IgD-negative memory B cell (primary cell): ENCODE measurements at regions not wholly inside any gene's neighbourhood (a gene's known extent, or its start where the extent isn't known, plus 50 kb on each side); places are given as distances from the start of the nearest gene placed in this dataset.

Experiments
- H3K27ac Mint-ChIP-seq, 3 donors: one replicate each; pipeline ENCODE4 v1.8.0; 2020 to 2022; ENCODE audit warnings: mild to moderate bottlenecking in 3 of 3, mixed read lengths in 3 of 3, moderate library complexity in 1 of 3
- H3K27me3 Mint-ChIP-seq: one replicate; pipeline ENCODE4 v1.8.0; 2021; ENCODE audit warnings: mixed read lengths
- H3K36me3 Mint-ChIP-seq: one replicate; pipeline ENCODE4 v1.8.0; 2020; ENCODE audit warnings: mild to moderate bottlenecking, mixed read lengths
- H3K4me1 Mint-ChIP-seq, 3 donors: one replicate each; pipeline ENCODE4 v1.8.0; 2020 to 2022; ENCODE audit warnings: mixed read lengths in 3 of 3, mild to moderate bottlenecking in 1 of 3
- H3K4me3 Mint-ChIP-seq, 4 donors: one replicate each; pipeline ENCODE4 v1.8.0; 2020 to 2022; ENCODE audit warnings: mild to moderate bottlenecking in 4 of 4, mixed read lengths in 4 of 4, moderate library complexity in 3 of 4
- H3K9me3 Mint-ChIP-seq, 3 donors: one replicate each; pipeline ENCODE4 v1.8.0; 2020 to 2021; ENCODE audit warnings: mixed read lengths in 3 of 3, mild to moderate bottlenecking in 1 of 3

DNA sequence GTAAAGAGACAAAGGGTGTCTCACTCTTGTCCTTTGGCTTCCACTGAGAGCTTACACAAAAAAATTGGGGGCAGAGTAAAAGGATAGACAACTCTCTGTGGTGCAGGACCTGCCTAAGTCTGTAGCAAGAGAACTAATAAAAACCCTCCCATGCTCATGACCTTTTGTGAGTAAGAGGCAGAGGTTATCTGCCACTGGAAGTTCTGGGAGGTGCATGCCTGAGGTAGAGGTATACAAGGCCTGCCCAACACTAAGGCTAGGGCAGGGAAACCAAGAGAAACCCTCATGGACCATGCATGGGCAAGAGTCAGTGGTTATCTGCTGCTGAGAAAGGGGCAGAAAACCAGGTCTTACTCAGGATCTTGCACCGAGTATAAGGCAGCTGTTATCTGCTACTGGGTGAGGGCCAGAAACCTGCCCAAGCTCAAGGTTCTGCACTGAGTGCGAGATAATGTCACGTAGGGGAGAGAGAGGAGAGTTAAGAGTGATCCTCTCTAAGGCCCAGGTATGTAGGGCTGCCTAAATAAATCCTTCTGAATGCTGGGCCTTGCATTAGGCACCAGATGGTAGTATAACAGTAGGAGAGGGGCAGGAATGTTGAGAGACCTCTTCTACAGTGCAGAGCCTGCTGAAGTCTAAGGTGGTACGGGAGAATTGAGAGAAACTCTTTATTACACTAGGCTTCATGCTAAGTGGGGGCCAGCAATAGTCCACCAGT lies 143.4 kb downstream of the MACROH2A1 start:
- no peak overlapping the region for H3K27ac Mint-ChIP-seq
- no peaks in the 10 kb centered on the region for H3K4me1 Mint-ChIP-seq
- peaks cover 4% of the 10 kb centered on the region for H3K36me3 Mint-ChIP-seq
- peaks cover 3 to 10% (median 7%) of the 10 kb centered on the region in 3 donors for H3K9me3 Mint-ChIP-seq
- H3K27me3 Mint-ChIP-seq = peaks cover 3% of the 10 kb centered on the region
- no peak overlapping the region for H3K4me3 Mint-ChIP-seq

- peaks cover 4% of the 10 kb centered on the region for H3K36me3 Mint-ChIP-seq
- H3K4me3 Mint-ChIP-seq = no peak overlapping the region
- no peaks in the 10 kb centered on the region for H3K4me1 Mint-ChIP-seq
- H3K9me3 Mint-ChIP-seq = peaks cover 0 to 4% (median 0%) of the 10 kb centered on the region in 3 donors
- H3K27ac Mint-ChIP-seq = no peak overlapping the region
- H3K27me3 Mint-ChIP-seq = no peaks in the 10 kb centered on the region
Measured at GRCh38 chr5:135254183-135254582, 144.8 kb downstream of the MACROH2A1 start.

DNA sequence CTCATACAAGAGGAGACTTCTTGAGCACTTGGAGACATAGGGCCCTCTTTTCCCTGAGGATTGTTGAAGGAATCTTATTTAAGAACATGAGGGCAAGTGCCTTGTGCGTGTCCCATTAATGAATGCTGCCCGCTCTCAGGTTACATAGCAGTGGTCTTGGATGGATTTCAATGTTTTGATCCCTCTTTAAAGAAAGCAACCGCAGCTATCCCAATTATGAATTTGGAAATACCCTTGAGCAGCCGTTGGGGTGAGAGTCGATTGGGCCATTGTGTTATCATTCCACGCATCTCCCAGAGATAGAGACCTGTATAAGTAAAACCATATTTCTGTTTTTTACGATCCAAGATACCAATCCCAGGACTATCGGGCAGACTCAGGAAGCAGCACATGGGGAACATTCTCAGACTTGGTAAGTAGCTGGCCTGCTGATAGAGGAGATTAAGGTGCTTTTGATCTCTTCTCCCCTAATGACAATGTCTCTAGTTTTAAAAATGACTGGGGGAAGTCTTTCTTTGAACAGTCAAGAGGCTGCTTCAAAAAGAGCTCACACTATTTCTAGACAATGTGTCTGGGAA lies 145.3 kb downstream of the MACROH2A1 start:
- Mint-ChIP-seq H3K4me3 (no peak overlapping the region), H3K27ac (peak overlapping the region in 1 of 3 donors; percentile 16), H3K27me3 (no peaks in the 10 kb centered on the region), H3K9me3 (peaks cover 0 to 5% (median 0%) of the 10 kb centered on the region in 3 donors), H3K36me3 (peaks cover 3% of the 10 kb centered on the region), H3K4me1 (no peaks in the 10 kb centered on the region)

DNA sequence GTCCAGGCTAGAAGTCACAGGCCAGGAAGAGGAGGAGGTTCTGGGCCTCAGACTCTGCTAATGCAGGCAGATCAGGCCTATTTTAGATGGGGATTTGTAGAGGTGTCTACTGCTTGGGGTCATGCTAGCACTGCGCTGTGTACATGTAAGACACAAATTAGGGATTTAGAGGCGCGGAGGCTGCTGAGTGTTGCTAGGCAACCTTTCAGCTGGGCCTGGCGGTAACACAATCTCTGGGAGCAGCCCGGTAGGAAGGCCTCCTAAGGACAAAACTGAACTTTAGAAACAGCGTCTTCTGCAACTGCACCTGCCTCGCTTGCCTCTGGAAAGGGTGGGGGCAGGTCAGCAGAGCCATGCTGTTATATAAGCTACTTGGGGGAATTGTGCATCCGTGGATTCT lies 147.9 kb downstream of the MACROH2A1 start:
- Mint-ChIP-seq H3K9me3 (peaks cover 0 to 4% (median 0%) of the 10 kb centered on the region in 3 donors), H3K36me3 (peaks cover 3% of the 10 kb centered on the region), H3K4me3 (no peak overlapping the region), H3K27ac (peak overlapping the region in 1 of 3 donors; percentile 71), H3K4me1 (no peaks in the 10 kb centered on the region), H3K27me3 (peaks cover 2% of the 10 kb centered on the region)

DNA sequence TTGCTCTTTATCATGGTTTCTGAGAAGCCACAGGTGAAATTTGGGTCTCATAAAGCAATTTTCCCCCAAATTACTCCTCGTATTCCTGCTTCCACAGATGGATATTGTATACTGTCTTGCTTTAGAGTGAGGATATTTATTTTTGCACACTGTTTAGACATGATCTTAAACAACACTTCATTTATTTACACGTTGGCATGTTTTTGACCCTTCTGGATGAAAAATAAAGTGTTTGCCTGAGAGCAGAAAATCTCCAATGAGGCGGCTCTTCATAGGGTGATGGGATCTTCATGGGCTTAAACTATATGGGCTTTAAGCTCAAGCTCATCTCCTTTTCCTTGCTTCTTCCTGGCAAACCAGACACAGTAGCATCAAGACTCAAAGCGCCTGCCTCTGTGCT lies 148.4 kb downstream of the MACROH2A1 start:
- Mint-ChIP-seq H3K27ac (no peak overlapping the region), H3K9me3 (peaks cover 0 to 4% (median 0%) of the 10 kb centered on the region in 3 donors), H3K4me1 (no peaks in the 10 kb centered on the region), H3K27me3 (peaks cover 2% of the 10 kb centered on the region), H3K4me3 (no peak overlapping the region), H3K36me3 (peaks cover 3% of the 10 kb centered on the region)

- Mint-ChIP-seq H3K36me3 (peaks cover 4% of the 10 kb centered on the region), H3K27me3 (peaks cover 2% of the 10 kb centered on the region), H3K27ac (no peak overlapping the region), H3K9me3 (peaks cover 0 to 4% (median 0%) of the 10 kb centered on the region in 3 donors), H3K4me3 (no peak overlapping the region), H3K4me1 (no peaks in the 10 kb centered on the region)
Measured at GRCh38 chr5:135249658-135250057, 149.4 kb downstream of the MACROH2A1 start.

- peaks cover 2% of the 10 kb centered on the region for H3K27me3 Mint-ChIP-seq
- H3K36me3 Mint-ChIP-seq = peaks cover 4% of the 10 kb centered on the region
- no peak overlapping the region for H3K27ac Mint-ChIP-seq
- H3K9me3 Mint-ChIP-seq = peaks cover 0 to 4% (median 0%) of the 10 kb centered on the region in 3 donors
- no peaks in the 10 kb centered on the region for H3K4me1 Mint-ChIP-seq
- peak overlapping the region in 1 of 4 donors; percentile 49 for H3K4me3 Mint-ChIP-seq
Measured at GRCh38 chr5:135248801-135249231, 150.2 kb downstream of the MACROH2A1 start.

- peaks cover 2% of the 10 kb centered on the region for H3K27me3 Mint-ChIP-seq
- no peak overlapping the region for H3K4me3 Mint-ChIP-seq
Measured at GRCh38 chr5:135246923-135247795, 151.9 kb downstream of the MACROH2A1 start.

DNA sequence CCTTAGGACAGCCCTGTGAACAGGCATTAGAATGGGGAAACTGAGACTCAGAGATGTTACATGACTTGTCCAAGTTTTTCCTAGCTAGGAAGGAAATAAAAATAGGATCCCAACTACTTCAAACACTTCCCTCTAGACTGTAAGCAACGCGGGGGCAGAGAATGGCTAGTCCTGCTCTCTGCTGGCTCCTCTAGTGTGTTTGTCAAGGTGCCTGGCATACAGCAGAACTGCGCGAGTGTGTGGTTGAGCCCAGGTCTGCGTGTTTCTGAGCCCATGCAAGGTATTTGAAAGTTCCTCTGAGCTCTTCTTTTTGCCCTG lies 152.5 kb downstream of the MACROH2A1 start:
- H3K4me3 Mint-ChIP-seq = no peak overlapping the region
- H3K27ac Mint-ChIP-seq = no peak overlapping the region
- peaks cover 2% of the 10 kb centered on the region for H3K27me3 Mint-ChIP-seq
- H3K36me3 Mint-ChIP-seq = peaks cover 1% of the 10 kb centered on the region
- H3K9me3 Mint-ChIP-seq = peaks cover 0 to 4% (median 0%) of the 10 kb centered on the region in 3 donors
- H3K4me1 Mint-ChIP-seq = no peaks in the 10 kb centered on the region

More at GRCh38 chr5:135246923-135247795, 151.9 kb downstream of the MACROH2A1 start:
- H3K4me1 Mint-ChIP-seq = no peaks in the 10 kb centered on the region
- peaks cover 0 to 4% (median 0%) of the 10 kb centered on the region in 3 donors for H3K9me3 Mint-ChIP-seq
- H3K36me3 Mint-ChIP-seq = peaks cover 3% of the 10 kb centered on the region
- peak overlapping the region in 1 of 3 donors; percentile 19 for H3K27ac Mint-ChIP-seq

DNA sequence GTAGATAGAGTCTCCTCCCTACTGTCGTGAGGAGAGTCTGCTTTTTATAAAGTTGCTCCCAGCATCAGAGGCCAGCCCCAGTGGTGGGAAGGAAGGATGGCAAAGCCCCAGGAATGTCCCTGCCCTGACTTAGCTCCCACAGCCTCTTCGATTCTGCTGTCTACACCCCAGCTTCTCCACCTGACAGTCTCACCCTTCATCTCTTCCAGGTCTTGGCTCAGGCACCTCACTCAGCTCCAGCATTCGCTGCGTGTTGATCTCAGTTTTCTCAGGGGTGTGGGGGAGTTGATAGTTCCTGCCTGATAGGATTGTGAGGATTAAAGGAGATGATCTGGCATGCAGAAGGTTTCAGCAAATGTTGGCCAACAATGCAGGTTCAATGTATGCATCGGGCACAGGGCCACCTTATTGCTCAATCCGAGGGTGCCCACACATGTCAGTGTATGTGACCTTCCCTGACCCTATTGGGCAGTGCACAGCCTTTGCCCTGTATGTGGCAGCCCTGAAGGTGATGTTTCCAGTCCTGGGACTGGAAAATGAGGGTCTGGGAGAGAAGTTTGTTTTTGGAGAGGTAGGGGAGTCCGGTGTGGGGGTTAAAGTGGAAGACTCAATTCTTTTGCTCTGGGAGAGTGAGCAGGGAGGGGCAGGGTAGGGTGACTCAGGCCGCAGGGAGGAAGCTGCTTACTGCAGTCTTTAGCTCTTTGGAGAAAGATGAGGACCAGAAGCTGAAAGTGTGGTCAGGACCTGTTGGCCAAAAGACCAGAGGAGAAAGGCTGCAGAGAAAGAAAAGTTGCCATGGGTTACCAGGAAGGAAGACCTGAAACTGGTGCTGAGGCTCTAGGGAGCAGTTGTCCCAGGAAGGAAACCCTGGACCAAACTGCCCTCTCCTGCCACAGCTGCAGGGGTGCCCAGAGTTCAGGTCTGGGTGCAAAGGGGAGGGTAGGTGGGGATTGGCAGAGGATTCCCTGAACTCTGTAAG lies 153.2 kb downstream of the MACROH2A1 start:
- peaks cover 0 to 3% (median 0%) of the 10 kb centered on the region in 3 donors for H3K9me3 Mint-ChIP-seq
- no peak overlapping the region for H3K27ac Mint-ChIP-seq
- H3K4me3 Mint-ChIP-seq = no peak overlapping the region
- no peaks in the 10 kb centered on the region for H3K4me1 Mint-ChIP-seq
- H3K27me3 Mint-ChIP-seq = peaks cover 2% of the 10 kb centered on the region
- peaks cover 1% of the 10 kb centered on the region for H3K36me3 Mint-ChIP-seq

GRCh38 chr5:135244620-135245021 lies 154.4 kb downstream of the MACROH2A1 start:
- H3K36me3 Mint-ChIP-seq = peaks cover 1% of the 10 kb centered on the region
- peaks cover 0 to 3% (median 0%) of the 10 kb centered on the region in 3 donors for H3K9me3 Mint-ChIP-seq
- H3K4me3 Mint-ChIP-seq = no peak overlapping the region
- H3K27ac Mint-ChIP-seq = peak overlapping the region in 1 of 3 donors; percentile 94
- H3K4me1 Mint-ChIP-seq = no peaks in the 10 kb centered on the region
- peaks cover 2% of the 10 kb centered on the region for H3K27me3 Mint-ChIP-seq

- Mint-ChIP-seq H3K27me3 (peaks cover 2% of the 10 kb centered on the region), H3K4me1 (no peaks in the 10 kb centered on the region), H3K9me3 (peaks cover 0 to 2% (median 0%) of the 10 kb centered on the region in 3 donors), H3K4me3 (no peak overlapping the region), H3K36me3 (peaks cover 1% of the 10 kb centered on the region), H3K27ac (no peak overlapping the region)
Measured at GRCh38 chr5:135243556-135244285, 155.3 kb downstream of the MACROH2A1 start.

DNA sequence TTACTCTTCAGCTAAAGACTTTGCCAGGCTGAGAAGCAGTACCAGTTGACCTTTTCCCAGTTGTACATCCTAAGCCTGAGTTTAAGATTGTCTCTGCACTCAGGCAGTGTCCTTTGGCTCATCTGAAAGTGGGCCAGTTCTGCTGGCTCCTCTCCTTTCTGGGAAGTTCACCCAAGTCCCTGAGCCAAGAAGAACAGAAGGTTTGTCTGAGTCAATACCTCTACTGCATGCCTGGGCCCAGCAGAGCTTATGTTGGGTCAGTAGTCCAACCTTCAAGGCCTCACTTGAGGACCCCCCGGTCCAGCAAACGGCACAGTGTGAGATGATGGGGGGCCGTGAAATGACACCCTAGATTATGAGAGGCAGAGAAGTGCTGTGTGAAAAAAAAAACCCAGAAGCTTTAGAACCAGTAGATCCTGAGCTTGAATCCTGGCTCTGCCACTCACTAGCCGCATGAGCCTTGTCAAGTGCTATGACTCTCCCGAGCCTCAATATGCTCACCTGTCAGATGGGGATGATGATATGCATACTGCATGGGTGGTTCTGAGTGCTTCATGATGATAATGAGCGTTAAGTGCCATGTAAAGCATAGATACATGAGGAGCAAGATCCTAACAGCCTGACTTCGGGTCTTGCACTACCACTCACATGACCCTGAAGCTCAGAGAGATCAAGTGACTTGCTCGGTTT lies 156.0 kb downstream of the MACROH2A1 start:
- H3K4me1 Mint-ChIP-seq = no peaks in the 10 kb centered on the region
- H3K9me3 Mint-ChIP-seq = no peaks in the 10 kb centered on the region
- peaks cover 1% of the 10 kb centered on the region for H3K36me3 Mint-ChIP-seq
- no peak overlapping the region for H3K27ac Mint-ChIP-seq
- peaks cover 2% of the 10 kb centered on the region for H3K27me3 Mint-ChIP-seq
- no peak overlapping the region for H3K4me3 Mint-ChIP-seq
